ENCODE measurements at regions not wholly inside any gene's neighbourhood (a gene's known extent, or its start where the extent isn't known, plus 50 kb on each side); places are given as distances from the start of the nearest gene placed in this dataset.

- CTCF ChIA-PET, result no interaction called here
- Histone ChIP-seq H2AFZ (ENCODE audit: low read depth, low read length, poor library complexity, severe bottlenecking) (no peak overlapping the region), H3K27me3 (ENCODE audit: insufficient read depth, low read length) (no peaks in the 10 kb centered on the region), H3K79me2 (ENCODE audit: insufficient read depth, low read length) (no peaks in the 10 kb centered on the region), H3K9me2 (ENCODE audit: insufficient read depth) (no peaks in the 10 kb centered on the region), H3K4me1 (ENCODE audit: control insufficient read depth in 1 of 2, insufficient read depth in 2 of 2, low read length in 2 of 2) (no peaks in the 10 kb centered on the region), H3K9me3 (ENCODE audit: control insufficient read depth in 1 of 2, insufficient read depth in 1 of 2, low read depth in 1 of 2, low read length in 2 of 2) (no peaks in the 10 kb centered on the region), H3K36me3 (ENCODE audit: control insufficient read depth in 1 of 2, insufficient read depth in 2 of 2, low read length in 2 of 2) (no peaks in the 10 kb centered on the region), H3K4me2 (ENCODE audit: low read length) (no peak overlapping the region), H3K27ac (ENCODE audit: low read depth, low read length) (no peak overlapping the region), H3K4me3 (replicated peaks in 1 of 2; ENCODE audit: low read depth in 1 of 2, low read length in 2 of 2) (no peak overlapping the region), H3K9ac (ENCODE audit: low read length) (no peak overlapping the region), H4K20me1 (ENCODE audit: insufficient read depth) (no peaks in the 10 kb centered on the region)
- intact Hi-C loops (cut with micrococcal nuclease), result loop anchor here (5.0 kb wide), 2 partner anchors 66 to 86 kb away; partner anchors contain the start of genes MDH2 and STYXL1
- RAD21 ChIA-PET (ENCODE audit: low non-redundant PET in 1 of 2, low total read pairs in 2 of 2, uncharacterized antibody in 2 of 2, unreplicated experiment in 2 of 2), result no interaction called here
- ATAC-seq (no peak), DNase-seq (ENCODE audit: low read depth, low spot score) (no peak)
- no peak for TF ChIP-seq RAD21 (IDR thresholded peaks at IDR 0.05; ENCODE audit: low read depth)
- TF ChIP-seq SIN3A (IDR thresholded peaks at IDR 0.05; ENCODE audit: low read depth), result no peak
- POLR2A ChIA-PET, result no interaction called here
- BruUV-seq (replicated peaks), result no TSS peak
These were observed 68.4 kb upstream of the SRRM3 start for GRCh38 chr7:76133164-76133775.

- no peaks in the 10 kb centered on the region for H3K36me3 ChIP-seq (ENCODE audit: control insufficient read depth in 1 of 2, insufficient read depth in 2 of 2, low read length in 2 of 2)
- no TSS peak for BruUV-seq (replicated peaks)
- ChIA-PET RAD21 (ENCODE audit: low non-redundant PET in 1 of 2, low total read pairs in 2 of 2, uncharacterized antibody in 2 of 2, unreplicated experiment in 2 of 2) (no interaction called here), CTCF (no interaction called here), POLR2A (no interaction called here)
- no peak overlapping the region for H3K27ac ChIP-seq (ENCODE audit: low read depth, low read length)
- H3K4me2 ChIP-seq (ENCODE audit: low read length), result no peak overlapping the region
- no peak overlapping the region for H2AFZ ChIP-seq (ENCODE audit: low read depth, low read length, poor library complexity, severe bottlenecking)
- H3K9me2 ChIP-seq (ENCODE audit: insufficient read depth), result no peaks in the 10 kb centered on the region
- no peak overlapping the region for H3K9ac ChIP-seq (ENCODE audit: low read length)
- no peak for DNase-seq (ENCODE audit: low read depth, low spot score)
- intact Hi-C loops (cut with micrococcal nuclease), result loop anchor here (5.0 kb wide), 2 partner anchors 67 to 87 kb away; partner anchors contain the start of genes MDH2 and STYXL1
- no peak for TF ChIP-seq MAX (IDR thresholded peaks at IDR 0.05)
- TF ChIP-seq POLR2A (IDR thresholded peaks at IDR 0.05; ENCODE audit: borderline replicate concordance, extremely low read depth, insufficient read depth, insufficient read length), result no peak
- no peak for TF ChIP-seq EZH2 (IDR thresholded peaks at IDR 0.05)
- TF ChIP-seq ELF1 (IDR thresholded peaks at IDR 0.05; ENCODE audit: borderline replicate concordance, low read depth), result no peak
- TF ChIP-seq TCF7L2 (IDR thresholded peaks at IDR 0.05; ENCODE audit: borderline replicate concordance, extremely low read depth, insufficient read depth, insufficient read length), result no peak
- no peak for TF ChIP-seq CBX3 (IDR thresholded peaks at IDR 0.05; ENCODE audit: low read depth)
- TF ChIP-seq SP1 (IDR thresholded peaks at IDR 0.05; ENCODE audit: low read depth), result no peak
- TF ChIP-seq SIN3A (IDR thresholded peaks at IDR 0.05; ENCODE audit: low read depth), result no peak
- TF ChIP-seq ZNF274 (IDR thresholded peaks at IDR 0.05; ENCODE audit: low read depth, low read length), result no peak
- TF ChIP-seq POLR2AphosphoS5 (IDR thresholded peaks at IDR 0.05; ENCODE audit: low read depth, low read length), result no peak
- no peak for TF ChIP-seq ZBTB33 (IDR thresholded peaks at IDR 0.05; ENCODE audit: extremely low read depth, insufficient replicate concordance, low read length)
- no peak for TF ChIP-seq CTCF (IDR thresholded peaks at IDR 0.05 in 2 of 3, conservative IDR thresholded peaks at IDR 0.05 in 1 of 3; ENCODE audit: borderline replicate concordance in 1 of 3, insufficient read depth in 1 of 3, low read depth in 2 of 3, low read length in 2 of 3)
- no peak for ATAC-seq
- H3K79me2 ChIP-seq (ENCODE audit: insufficient read depth, low read length), result no peaks in the 10 kb centered on the region
- no peaks in the 10 kb centered on the region for H4K20me1 ChIP-seq (ENCODE audit: insufficient read depth)
- H3K9me3 ChIP-seq (ENCODE audit: control insufficient read depth in 1 of 2, insufficient read depth in 1 of 2, low read depth in 1 of 2, low read length in 2 of 2), result no peaks in the 10 kb centered on the region
- no peaks in the 10 kb centered on the region for H3K4me1 ChIP-seq (ENCODE audit: control insufficient read depth in 1 of 2, insufficient read depth in 2 of 2, low read length in 2 of 2)
- H3K4me3 ChIP-seq (replicated peaks in 1 of 2; ENCODE audit: low read depth in 1 of 2, low read length in 2 of 2), result no peak overlapping the region
- no peaks in the 10 kb centered on the region for H3K27me3 ChIP-seq (ENCODE audit: insufficient read depth, low read length)
These were observed 67.9 kb upstream of the SRRM3 start for GRCh38 chr7:76133839-76134238.
